HEK293 (cell line): ENCODE measurements at regions not wholly inside any gene's neighbourhood (a gene's known extent, or its start where the extent isn't known, plus 50 kb on each side); places are given as distances from the start of the nearest gene placed in this dataset.

Experiments
- CTCF ChIA-PET: fragments of 350-600 bp; formaldehyde crosslinking; extraction: SDS; loops from one replicate; lab custom pipeline; 2021; ENCODE audit warnings: antibody characterized with exemption; lab: Yijun Ruan, JAX
- POLR2A ChIA-PET: fragments of 300-600 bp; formaldehyde crosslinking; extraction: SDS; loops from one replicate; lab custom pipeline; 2020; ENCODE audit warnings: antibody characterized with exemption, inconsistent platforms; lab: Yijun Ruan, JAX
- H3K27ac ChIP-seq: fragments of 200-500 bp; sonication (Bioruptor generic); 2 replicates; pipeline ENCODE4 v1.5.1; 2014; ENCODE audit warnings: low read depth, low read length, control low read depth, inconsistent platforms; ENCODE audit errors: extremely low read depth
- H3K36me3 ChIP-seq, 2 experiments: fragments of 200-500 bp in 1 of 2; sonication (Bioruptor generic) in 1 of 2; 1 replicate in 1 of 2; 2 replicates in 1 of 2; pipeline ENCODE4 v1.5.1; 2014 to 2017; ENCODE audit warnings: inconsistent platforms in 2 of 2, low read length in 2 of 2; ENCODE audit not compliant: control insufficient read depth in 2 of 2, insufficient read depth in 1 of 2
- H3K4me1 ChIP-seq: fragments of 200-500 bp; sonication (Bioruptor generic); 2 replicates; pipeline ENCODE4 v1.5.1; 2014; ENCODE audit warnings: mild to moderate bottlenecking, low read length, inconsistent platforms; ENCODE audit not compliant: control insufficient read depth, insufficient read depth
- H3K4me3 ChIP-seq: 2 replicates; pipeline ENCODE4 v1.5.1; 2011; ENCODE audit warnings: low read depth, mild to moderate bottlenecking, control low read depth, low read length, moderate library complexity
- H3K9me3 ChIP-seq: fragments of 200-500 bp; sonication (Bioruptor generic); 2 replicates; pipeline ENCODE4 v1.5.1; 2014; ENCODE audit warnings: low read depth, low read length, inconsistent platforms; ENCODE audit not compliant: control insufficient read depth, insufficient read depth
- KLF1 ChIP-seq: fragments of 450-650 bp; formaldehyde crosslinking; IDR thresholded peaks from 2 replicates; pipeline ENCODE4 v1.5.1; 2016; ENCODE audit warnings: missing biosample characterization, missing genetic modification characterization
- SALL2 ChIP-seq: fragments of 450-650 bp; formaldehyde crosslinking; IDR thresholded peaks from 2 replicates; pipeline ENCODE4 v1.5.0; 2017; ENCODE audit warnings: missing biosample characterization, mild to moderate bottlenecking, missing genetic modification characterization, borderline replicate concordance
- ZFP3 ChIP-seq: fragments of 450-650 bp; formaldehyde crosslinking; IDR thresholded peaks from 2 replicates; pipeline ENCODE4 v1.5.1; 2016; ENCODE audit warnings: low read depth, missing biosample characterization, missing genetic modification characterization
- ZNF121 ChIP-seq: fragments of 450-650 bp; formaldehyde crosslinking; IDR thresholded peaks from 2 replicates; pipeline ENCODE4 v1.5.1; 2016; ENCODE audit warnings: missing biosample characterization, missing genetic modification characterization
- ZNF2 ChIP-seq: fragments of 450-650 bp; formaldehyde crosslinking; IDR thresholded peaks from 2 replicates; pipeline ENCODE4 v1.5.1; 2016; ENCODE audit warnings: missing biosample characterization, missing genetic modification characterization
- ZNF211 ChIP-seq: fragments of 450-650 bp; formaldehyde crosslinking; IDR thresholded peaks from 2 replicates; pipeline ENCODE4 v1.5.1; 2016; ENCODE audit warnings: low read depth, missing biosample characterization, missing genetic modification characterization
- ZNF248 ChIP-seq: fragments of 450-650 bp; formaldehyde crosslinking; IDR thresholded peaks from 2 replicates; pipeline ENCODE4 v1.5.1; 2017; ENCODE audit warnings: missing biosample characterization, missing genetic modification characterization
- ZNF416 ChIP-seq: fragments of 450-650 bp; formaldehyde crosslinking; IDR thresholded peaks from 2 replicates; pipeline ENCODE4 v1.5.1; 2016; ENCODE audit warnings: missing biosample characterization, missing genetic modification characterization
- ZNF501 ChIP-seq: fragments of 450-650 bp; formaldehyde crosslinking; IDR thresholded peaks from 2 replicates; pipeline ENCODE4 v1.5.1; 2016; ENCODE audit warnings: missing biosample characterization, missing genetic modification characterization
- ZNF548 ChIP-seq: fragments of 450-650 bp; formaldehyde crosslinking; IDR thresholded peaks from 2 replicates; pipeline ENCODE4 v1.5.1; 2016; ENCODE audit warnings: missing biosample characterization, missing genetic modification characterization
- ZNF629 ChIP-seq: fragments of 450-650 bp; formaldehyde crosslinking; IDR thresholded peaks from 2 replicates; pipeline ENCODE4 v1.5.1; 2017; ENCODE audit warnings: missing biosample characterization, missing genetic modification characterization
- ZNF658 ChIP-seq: fragments of 450-650 bp; formaldehyde crosslinking; IDR thresholded peaks from 2 replicates; pipeline ENCODE4; 2016; ENCODE audit warnings: missing biosample characterization, missing genetic modification characterization
- ZXDB ChIP-seq: fragments of 450-650 bp; formaldehyde crosslinking; IDR thresholded peaks from 2 replicates; pipeline ENCODE4 v1.5.1; 2016; ENCODE audit warnings: missing biosample characterization, missing genetic modification characterization
- TF ChIP-seq, protein P1 (sequence below): fragments of 450-650 bp; formaldehyde crosslinking; IDR thresholded peaks from 2 replicates; pipeline ENCODE4 v1.5.1; 2016; ENCODE audit warnings: missing biosample characterization, missing genetic modification characterization
- TF ChIP-seq, protein P2 (sequence below): fragments of 450-650 bp; formaldehyde crosslinking; IDR thresholded peaks from 2 replicates; pipeline ENCODE4 v1.5.0; 2017; ENCODE audit warnings: missing biosample characterization, missing genetic modification characterization, borderline replicate concordance
- TF ChIP-seq, protein P3 (sequence below): fragments of 450-650 bp; formaldehyde crosslinking; IDR thresholded peaks from 2 replicates; pipeline ENCODE4 v1.5.1; 2016; ENCODE audit warnings: missing biosample characterization, missing genetic modification characterization

DNA sequence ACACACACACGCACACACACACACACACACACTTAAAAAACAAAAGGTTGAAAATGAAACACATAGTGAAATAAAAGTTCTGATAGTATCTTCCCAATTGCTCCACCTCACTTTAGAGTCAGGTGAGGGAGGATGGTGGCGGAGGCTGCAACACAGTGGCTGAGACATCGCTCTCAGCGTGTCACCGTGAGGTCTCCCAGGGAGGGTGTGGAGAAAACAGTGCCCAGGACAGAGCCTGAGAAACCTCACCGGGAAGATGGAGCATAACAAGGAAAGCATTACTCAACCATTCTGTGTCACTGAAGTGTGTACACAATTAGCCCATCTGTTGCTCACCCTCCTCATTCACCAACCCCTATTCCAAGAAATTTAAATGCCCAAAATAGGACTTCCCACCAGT lies 111.4 kb upstream of the USP29 start:
- CTCF ChIA-PET = no interaction called here
- Histone ChIP-seq H3K27ac (no peak overlapping the region), H3K36me3 (no peaks in the 10 kb centered on the region), H3K4me1 (no peaks in the 10 kb centered on the region), H3K4me3 (no peak overlapping the region), H3K9me3 (no peaks in the 10 kb centered on the region)
- TF ChIP-seq ZNF416 (tag by site-specific recombination) (no peak), ZNF658 (no peak), KLF1 (no peak)
- TF ChIP-seq, protein P1, sequence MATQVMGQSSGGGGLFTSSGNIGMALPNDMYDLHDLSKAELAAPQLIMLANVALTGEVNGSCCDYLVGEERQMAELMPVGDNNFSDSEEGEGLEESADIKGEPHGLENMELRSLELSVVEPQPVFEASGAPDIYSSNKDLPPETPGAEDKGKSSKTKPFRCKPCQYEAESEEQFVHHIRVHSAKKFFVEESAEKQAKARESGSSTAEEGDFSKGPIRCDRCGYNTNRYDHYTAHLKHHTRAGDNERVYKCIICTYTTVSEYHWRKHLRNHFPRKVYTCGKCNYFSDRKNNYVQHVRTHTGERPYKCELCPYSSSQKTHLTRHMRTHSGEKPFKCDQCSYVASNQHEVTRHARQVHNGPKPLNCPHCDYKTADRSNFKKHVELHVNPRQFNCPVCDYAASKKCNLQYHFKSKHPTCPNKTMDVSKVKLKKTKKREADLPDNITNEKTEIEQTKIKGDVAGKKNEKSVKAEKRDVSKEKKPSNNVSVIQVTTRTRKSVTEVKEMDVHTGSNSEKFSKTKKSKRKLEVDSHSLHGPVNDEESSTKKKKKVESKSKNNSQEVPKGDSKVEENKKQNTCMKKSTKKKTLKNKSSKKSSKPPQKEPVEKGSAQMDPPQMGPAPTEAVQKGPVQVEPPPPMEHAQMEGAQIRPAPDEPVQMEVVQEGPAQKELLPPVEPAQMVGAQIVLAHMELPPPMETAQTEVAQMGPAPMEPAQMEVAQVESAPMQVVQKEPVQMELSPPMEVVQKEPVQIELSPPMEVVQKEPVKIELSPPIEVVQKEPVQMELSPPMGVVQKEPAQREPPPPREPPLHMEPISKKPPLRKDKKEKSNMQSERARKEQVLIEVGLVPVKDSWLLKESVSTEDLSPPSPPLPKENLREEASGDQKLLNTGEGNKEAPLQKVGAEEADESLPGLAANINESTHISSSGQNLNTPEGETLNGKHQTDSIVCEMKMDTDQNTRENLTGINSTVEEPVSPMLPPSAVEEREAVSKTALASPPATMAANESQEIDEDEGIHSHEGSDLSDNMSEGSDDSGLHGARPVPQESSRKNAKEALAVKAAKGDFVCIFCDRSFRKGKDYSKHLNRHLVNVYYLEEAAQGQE = no peak
- TF ChIP-seq, protein P2, sequence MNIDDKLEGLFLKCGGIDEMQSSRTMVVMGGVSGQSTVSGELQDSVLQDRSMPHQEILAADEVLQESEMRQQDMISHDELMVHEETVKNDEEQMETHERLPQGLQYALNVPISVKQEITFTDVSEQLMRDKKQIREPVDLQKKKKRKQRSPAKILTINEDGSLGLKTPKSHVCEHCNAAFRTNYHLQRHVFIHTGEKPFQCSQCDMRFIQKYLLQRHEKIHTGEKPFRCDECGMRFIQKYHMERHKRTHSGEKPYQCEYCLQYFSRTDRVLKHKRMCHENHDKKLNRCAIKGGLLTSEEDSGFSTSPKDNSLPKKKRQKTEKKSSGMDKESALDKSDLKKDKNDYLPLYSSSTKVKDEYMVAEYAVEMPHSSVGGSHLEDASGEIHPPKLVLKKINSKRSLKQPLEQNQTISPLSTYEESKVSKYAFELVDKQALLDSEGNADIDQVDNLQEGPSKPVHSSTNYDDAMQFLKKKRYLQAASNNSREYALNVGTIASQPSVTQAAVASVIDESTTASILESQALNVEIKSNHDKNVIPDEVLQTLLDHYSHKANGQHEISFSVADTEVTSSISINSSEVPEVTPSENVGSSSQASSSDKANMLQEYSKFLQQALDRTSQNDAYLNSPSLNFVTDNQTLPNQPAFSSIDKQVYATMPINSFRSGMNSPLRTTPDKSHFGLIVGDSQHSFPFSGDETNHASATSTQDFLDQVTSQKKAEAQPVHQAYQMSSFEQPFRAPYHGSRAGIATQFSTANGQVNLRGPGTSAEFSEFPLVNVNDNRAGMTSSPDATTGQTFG (tag by site-specific recombination) = no peak
- POLR2A ChIA-PET = no interaction called here

DNA sequence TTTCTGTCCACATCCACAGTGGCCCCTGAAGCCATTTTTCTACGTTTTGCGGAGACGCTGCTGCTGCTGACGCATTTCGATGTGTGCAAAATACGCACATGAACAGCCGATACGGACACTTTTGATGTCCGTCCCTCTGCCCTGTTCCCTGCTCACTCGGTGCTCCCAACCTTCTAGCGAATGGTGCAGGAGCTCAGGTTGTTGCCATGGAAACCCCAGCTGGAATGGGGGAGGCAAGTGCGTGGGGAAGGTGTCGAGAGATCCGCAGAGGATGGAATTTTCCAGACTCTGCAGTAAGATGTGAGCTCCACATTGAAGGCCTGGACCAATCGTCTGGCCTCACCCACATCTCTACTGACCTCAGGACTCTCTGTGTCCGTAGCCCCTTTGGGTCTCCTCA lies 109.2 kb upstream of the USP29 start:
- Histone ChIP-seq H3K9me3 (no peaks in the 10 kb centered on the region), H3K4me1 (no peaks in the 10 kb centered on the region), H3K4me3 (no peak overlapping the region), H3K36me3 (no peaks in the 10 kb centered on the region), H3K27ac (no peak overlapping the region)
- POLR2A ChIA-PET = no interaction called here
- CTCF ChIA-PET = no interaction called here
- TF ChIP-seq ZXDB (tag by site-specific recombination) (no peak), ZNF629 (no peak), ZNF121 (tag by site-specific recombination) (no peak), ZNF501 (tag by site-specific recombination) (no peak), ZNF211 (tag by site-specific recombination) (no peak), ZNF548 (tag by site-specific recombination) (no peak), SALL2 (no peak)
- TF ChIP-seq, protein P3, sequence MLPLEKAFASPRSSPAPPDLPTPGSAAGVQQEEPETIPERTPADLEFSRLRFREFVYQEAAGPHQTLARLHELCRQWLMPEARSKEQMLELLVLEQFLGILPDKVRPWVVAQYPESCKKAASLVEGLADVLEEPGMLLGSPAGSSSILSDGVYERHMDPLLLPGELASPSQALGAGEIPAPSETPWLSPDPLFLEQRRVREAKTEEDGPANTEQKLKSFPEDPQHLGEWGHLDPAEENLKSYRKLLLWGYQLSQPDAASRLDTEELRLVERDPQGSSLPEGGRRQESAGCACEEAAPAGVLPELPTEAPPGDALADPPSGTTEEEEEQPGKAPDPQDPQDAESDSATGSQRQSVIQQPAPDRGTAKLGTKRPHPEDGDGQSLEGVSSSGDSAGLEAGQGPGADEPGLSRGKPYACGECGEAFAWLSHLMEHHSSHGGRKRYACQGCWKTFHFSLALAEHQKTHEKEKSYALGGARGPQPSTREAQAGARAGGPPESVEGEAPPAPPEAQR (tag by site-specific recombination) = no peak

DNA sequence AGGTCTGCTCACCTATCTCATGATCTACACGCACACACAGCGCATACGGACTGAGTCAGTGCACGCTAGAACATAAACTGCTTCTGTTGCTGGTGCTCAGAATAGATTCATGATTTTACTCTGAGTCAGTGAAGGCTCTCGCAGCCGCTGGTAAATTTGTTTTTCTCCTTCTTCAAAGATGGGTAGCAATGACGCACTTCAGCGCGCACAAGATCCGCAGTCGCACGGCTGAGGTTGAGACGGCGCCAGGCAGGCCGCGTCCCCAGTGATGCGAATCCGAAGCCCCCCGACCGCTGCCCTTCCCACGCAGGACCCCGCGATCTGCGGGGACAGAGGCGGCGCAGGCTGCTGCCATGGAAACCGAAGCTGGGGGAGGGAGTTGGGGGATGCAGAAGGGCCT lies 103.7 kb upstream of the USP29 start:
- ChIA-PET CTCF (no interaction called here), POLR2A (no interaction called here)
- H3K9me3 ChIP-seq = no peaks in the 10 kb centered on the region
- no peaks in the 10 kb centered on the region for H3K36me3 ChIP-seq
- no peak overlapping the region for H3K4me3 ChIP-seq
- no peaks in the 10 kb centered on the region for H3K4me1 ChIP-seq
- H3K27ac ChIP-seq = no peak overlapping the region
- TF ChIP-seq ZNF2 (tag by site-specific recombination) (no peak), ZFP3 (tag by site-specific recombination) (no peak), ZNF248 (tag by site-specific recombination) (no peak)
